HEK293 (cell line): ENCODE measurements at regions not wholly inside any gene's neighbourhood (a gene's known extent, or its start where the extent isn't known, plus 50 kb on each side); places are given as distances from the start of the nearest gene placed in this dataset.

Experiments used
- CTCF ChIA-PET: fragments of 350-600 bp; formaldehyde crosslinking; extraction: SDS; loops from one replicate; lab custom pipeline; 2021; ENCODE audit warnings: antibody characterized with exemption; lab: Yijun Ruan, JAX
- POLR2A ChIA-PET: fragments of 300-600 bp; formaldehyde crosslinking; extraction: SDS; loops from one replicate; lab custom pipeline; 2020; ENCODE audit warnings: antibody characterized with exemption, inconsistent platforms; lab: Yijun Ruan, JAX
- H3K27ac ChIP-seq: fragments of 200-500 bp; sonication (Bioruptor generic); 2 replicates; pipeline ENCODE4 v1.5.1; 2014; ENCODE audit warnings: low read depth, low read length, control low read depth, inconsistent platforms; ENCODE audit errors: extremely low read depth
- H3K36me3 ChIP-seq, 2 experiments: fragments of 200-500 bp in 1 of 2; sonication (Bioruptor generic) in 1 of 2; 1 replicate in 1 of 2; 2 replicates in 1 of 2; pipeline ENCODE4 v1.5.1; 2014 to 2017; ENCODE audit warnings: inconsistent platforms in 2 of 2, low read length in 2 of 2; ENCODE audit not compliant: control insufficient read depth in 2 of 2, insufficient read depth in 1 of 2
- H3K4me1 ChIP-seq: fragments of 200-500 bp; sonication (Bioruptor generic); 2 replicates; pipeline ENCODE4 v1.5.1; 2014; ENCODE audit warnings: mild to moderate bottlenecking, low read length, inconsistent platforms; ENCODE audit not compliant: control insufficient read depth, insufficient read depth
- H3K4me3 ChIP-seq: 2 replicates; pipeline ENCODE4 v1.5.1; 2011; ENCODE audit warnings: low read depth, mild to moderate bottlenecking, control low read depth, low read length, moderate library complexity
- H3K9me3 ChIP-seq: fragments of 200-500 bp; sonication (Bioruptor generic); 2 replicates; pipeline ENCODE4 v1.5.1; 2014; ENCODE audit warnings: low read depth, low read length, inconsistent platforms; ENCODE audit not compliant: control insufficient read depth, insufficient read depth
- BCL11A ChIP-seq: fragments of 450-650 bp; formaldehyde crosslinking; IDR thresholded peaks from 2 replicates; pipeline ENCODE4 v1.5.1; 2016; ENCODE audit warnings: low read depth, missing biosample characterization, missing genetic modification characterization
- HOXC10 ChIP-seq: sonication (generic); formaldehyde crosslinking; IDR thresholded peaks from 2 replicates; pipeline ENCODE4 v1.8.1; 2023; ENCODE audit warnings: mild to moderate bottlenecking, missing genetic modification reagents
- SCRT1 ChIP-seq: fragments of 450-650 bp; formaldehyde crosslinking; IDR thresholded peaks from 2 replicates; pipeline ENCODE4 v1.5.1; 2016; ENCODE audit warnings: missing biosample characterization, missing genetic modification characterization, borderline replicate concordance
- ZBTB1 ChIP-seq: fragments of 450-650 bp; formaldehyde crosslinking; IDR thresholded peaks from 2 replicates; pipeline ENCODE4 v1.5.1; 2016; ENCODE audit warnings: missing biosample characterization, missing genetic modification characterization
- ZBTB48 ChIP-seq: fragments of 450-650 bp; formaldehyde crosslinking; IDR thresholded peaks from 2 replicates; pipeline ENCODE4 v1.5.1; 2016; ENCODE audit warnings: missing biosample characterization, missing genetic modification characterization
- ZFP3 ChIP-seq: fragments of 450-650 bp; formaldehyde crosslinking; IDR thresholded peaks from 2 replicates; pipeline ENCODE4 v1.5.1; 2016; ENCODE audit warnings: low read depth, missing biosample characterization, missing genetic modification characterization
- ZFP37 ChIP-seq: fragments of 450-650 bp; formaldehyde crosslinking; IDR thresholded peaks from 2 replicates; pipeline ENCODE4 v1.5.1; 2016; ENCODE audit warnings: missing biosample characterization, missing genetic modification characterization
- ZNF2 ChIP-seq: fragments of 450-650 bp; formaldehyde crosslinking; IDR thresholded peaks from 2 replicates; pipeline ENCODE4 v1.5.1; 2016; ENCODE audit warnings: missing biosample characterization, missing genetic modification characterization
- ZNF202 ChIP-seq: fragments of 450-650 bp; formaldehyde crosslinking; IDR thresholded peaks from 2 replicates; pipeline ENCODE4 v1.5.1; 2016; ENCODE audit warnings: missing biosample characterization, missing genetic modification characterization, borderline replicate concordance
- ZNF274 ChIP-seq, 2 experiments: fragments of 200-500 bp in 1 of 2; fragments of 450-650 bp in 1 of 2; sonication (Bioruptor generic) in 1 of 2; formaldehyde crosslinking in 1 of 2; IDR thresholded peaks; 2 replicates each; pipeline versions ENCODE4 v1.5.1 to v1.6.1; 2014 to 2016; ENCODE audit warnings: borderline replicate concordance in 1 of 2, inconsistent platforms in 1 of 2, low read length in 1 of 2, missing biosample characterization in 1 of 2, missing genetic modification characterization in 1 of 2
- ZNF292 ChIP-seq: fragments of 450-650 bp; formaldehyde crosslinking; IDR thresholded peaks from 2 replicates; pipeline ENCODE4 v1.5.1; 2016; ENCODE audit warnings: low read depth, missing biosample characterization, missing genetic modification characterization, borderline replicate concordance
- ZNF341 ChIP-seq: fragments of 450-650 bp; formaldehyde crosslinking; IDR thresholded peaks from 2 replicates; pipeline ENCODE4; 2016; ENCODE audit warnings: low read depth, missing biosample characterization, missing genetic modification characterization
- ZNF366 ChIP-seq: fragments of 450-650 bp; formaldehyde crosslinking; conservative IDR thresholded peaks from 2 replicates; pipeline ENCODE4 v1.5.1; 2016; ENCODE audit warnings: missing biosample characterization, missing genetic modification characterization
- ZNF521 ChIP-seq: fragments of 450-650 bp; formaldehyde crosslinking; IDR thresholded peaks from 2 replicates; pipeline ENCODE4 v1.5.1; 2017; ENCODE audit warnings: missing biosample characterization, mild to moderate bottlenecking, missing genetic modification characterization
- ZNF600 ChIP-seq: fragments of 450-650 bp; formaldehyde crosslinking; IDR thresholded peaks from 2 replicates; pipeline ENCODE4 v1.5.1; 2016; ENCODE audit warnings: missing biosample characterization, missing genetic modification characterization
- ZNF660 ChIP-seq: fragments of 450-650 bp; IDR thresholded peaks from 2 replicates; pipeline ENCODE4 v1.5.1; 2018; ENCODE audit warnings: missing biosample characterization, mild to moderate bottlenecking, missing genetic modification characterization
- ZNF768 ChIP-seq: fragments of 450-650 bp; formaldehyde crosslinking; IDR thresholded peaks from 2 replicates; pipeline ENCODE4 v1.5.1; 2018; ENCODE audit warnings: missing biosample characterization, mild to moderate bottlenecking, missing genetic modification characterization
- ZSCAN16 ChIP-seq: fragments of 450-650 bp; formaldehyde crosslinking; IDR thresholded peaks from 2 replicates; pipeline ENCODE4 v1.5.1; 2016; ENCODE audit warnings: missing biosample characterization, missing genetic modification characterization
- TF ChIP-seq, protein P1 (sequence below): fragments of 450-650 bp; formaldehyde crosslinking; IDR thresholded peaks from 2 replicates; pipeline ENCODE4 v1.5.1; 2016; ENCODE audit warnings: missing biosample characterization, missing genetic modification characterization
- TF ChIP-seq, protein P2 (sequence below): fragments of 450-650 bp; formaldehyde crosslinking; IDR thresholded peaks from 2 replicates; pipeline ENCODE4 v1.5.1; 2016; ENCODE audit warnings: missing biosample characterization, missing genetic modification characterization
- TF ChIP-seq, protein P3 (sequence below): fragments of 450-650 bp; formaldehyde crosslinking; IDR thresholded peaks from 2 replicates; pipeline ENCODE4 v1.5.1; 2017; ENCODE audit warnings: missing biosample characterization, missing genetic modification characterization
- TF ChIP-seq, protein P4 (sequence below): fragments of 450-650 bp; formaldehyde crosslinking; IDR thresholded peaks from 2 replicates; pipeline ENCODE4 v1.5.1; 2016; ENCODE audit warnings: missing biosample characterization, missing genetic modification characterization

DNA sequence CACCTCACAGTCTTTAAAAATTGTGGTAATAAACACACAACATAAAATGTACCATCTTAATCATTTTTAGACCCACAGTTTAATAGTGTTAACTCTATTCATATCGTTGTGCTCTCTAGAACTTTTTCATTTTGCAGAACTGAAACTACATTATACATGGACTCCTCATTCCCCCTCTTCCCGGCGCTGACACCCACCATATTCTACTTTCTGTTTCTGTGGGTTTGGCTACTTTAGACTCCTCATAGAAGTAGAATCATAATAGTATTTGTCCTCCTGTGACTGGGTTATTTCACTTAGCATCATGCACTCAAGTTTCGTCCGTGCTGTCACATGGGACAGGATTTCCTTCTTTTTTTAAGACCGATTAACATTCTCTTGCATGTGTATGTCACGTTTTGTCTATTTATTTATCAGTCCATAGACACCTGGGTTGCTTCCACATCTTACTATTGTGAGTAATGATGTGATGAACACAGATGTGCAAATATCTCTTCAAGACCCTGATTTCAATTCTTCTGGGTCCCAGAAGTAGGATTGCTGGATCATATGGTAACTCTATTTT is 62.9 kb upstream of the TMPRSS2 start:
- POLR2A ChIA-PET = no interaction called here
- H3K27ac ChIP-seq = no peak overlapping the region
- no peak overlapping the region for H3K4me3 ChIP-seq
- CTCF ChIA-PET = interaction anchor here (0.6 kb wide), 1 partner anchor 128 kb away, joined by 3 read pairs; no protein-coding TSS in a partner anchor
- no peaks in the 10 kb centered on the region for H3K9me3 ChIP-seq
- no peaks in the 10 kb centered on the region for H3K36me3 ChIP-seq
- H3K4me1 ChIP-seq = no peaks in the 10 kb centered on the region
- no peak for TF ChIP-seq ZNF366 (tag by site-specific recombination)
- no peak for TF ChIP-seq ZNF274 (IDR thresholded peaks at IDR 0.05; ENCODE audit: low read length)
- TF ChIP-seq ZNF274 (tag by site-specific recombination; IDR thresholded peaks at IDR 0.05; ENCODE audit: borderline replicate concordance) = no peak
- TF ChIP-seq ZNF341 (tag by site-specific recombination) = no peak
- no peak for TF ChIP-seq ZNF600 (tag by site-specific recombination)
- TF ChIP-seq ZNF202 = no peak
- TF ChIP-seq ZNF521 (tag by site-specific recombination) = no peak
- TF ChIP-seq, protein P1, sequence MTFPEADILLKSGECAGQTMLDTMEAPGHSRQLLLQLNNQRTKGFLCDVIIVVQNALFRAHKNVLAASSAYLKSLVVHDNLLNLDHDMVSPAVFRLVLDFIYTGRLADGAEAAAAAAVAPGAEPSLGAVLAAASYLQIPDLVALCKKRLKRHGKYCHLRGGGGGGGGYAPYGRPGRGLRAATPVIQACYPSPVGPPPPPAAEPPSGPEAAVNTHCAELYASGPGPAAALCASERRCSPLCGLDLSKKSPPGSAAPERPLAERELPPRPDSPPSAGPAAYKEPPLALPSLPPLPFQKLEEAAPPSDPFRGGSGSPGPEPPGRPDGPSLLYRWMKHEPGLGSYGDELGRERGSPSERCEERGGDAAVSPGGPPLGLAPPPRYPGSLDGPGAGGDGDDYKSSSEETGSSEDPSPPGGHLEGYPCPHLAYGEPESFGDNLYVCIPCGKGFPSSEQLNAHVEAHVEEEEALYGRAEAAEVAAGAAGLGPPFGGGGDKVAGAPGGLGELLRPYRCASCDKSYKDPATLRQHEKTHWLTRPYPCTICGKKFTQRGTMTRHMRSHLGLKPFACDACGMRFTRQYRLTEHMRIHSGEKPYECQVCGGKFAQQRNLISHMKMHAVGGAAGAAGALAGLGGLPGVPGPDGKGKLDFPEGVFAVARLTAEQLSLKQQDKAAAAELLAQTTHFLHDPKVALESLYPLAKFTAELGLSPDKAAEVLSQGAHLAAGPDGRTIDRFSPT (tag by site-specific recombination) = no peak
- TF ChIP-seq SCRT1 (tag by site-specific recombination) = no peak
- no peak for TF ChIP-seq ZSCAN16 (tag by site-specific recombination)

DNA sequence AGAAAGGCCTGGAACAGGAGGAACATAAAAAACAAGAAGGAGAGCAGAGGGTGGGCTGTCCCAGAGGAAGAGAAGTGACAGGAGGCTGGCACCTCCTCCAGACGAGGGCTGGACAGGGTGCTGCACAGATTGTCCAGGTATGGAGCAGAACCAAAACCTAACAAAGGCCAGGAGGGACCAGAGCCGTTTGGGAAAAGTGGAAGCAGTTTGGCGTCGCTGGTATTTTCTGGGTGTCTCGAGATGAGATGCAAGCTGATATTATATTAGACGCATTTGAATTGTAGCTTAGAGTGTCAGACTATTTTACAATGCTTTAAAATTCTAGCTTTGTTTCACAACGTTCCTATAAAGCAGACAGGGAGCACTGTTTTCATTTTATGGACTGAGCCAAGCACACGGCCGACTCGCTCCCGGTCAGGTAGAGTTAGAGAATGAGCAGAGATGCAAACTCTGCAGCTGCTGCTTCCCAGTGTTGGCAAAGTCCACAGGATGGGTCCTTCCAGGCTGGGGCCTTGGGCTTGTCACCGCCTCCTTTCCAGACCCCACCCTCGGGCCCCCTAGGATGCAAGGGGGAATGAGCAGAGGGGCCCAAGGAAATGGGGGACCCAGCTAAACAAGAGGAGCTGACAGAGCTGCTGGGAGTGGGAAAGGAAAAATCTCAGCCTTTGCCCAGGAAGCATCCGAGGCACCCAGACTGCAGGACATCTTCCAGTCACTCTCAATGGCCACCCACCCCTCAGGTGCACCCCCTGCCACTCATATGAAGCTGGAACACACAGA is 60.8 kb upstream of the TMPRSS2 start:
- Histone ChIP-seq H3K9me3 (no peaks in the 10 kb centered on the region), H3K4me3 (no peak overlapping the region), H3K36me3 (no peaks in the 10 kb centered on the region), H3K4me1 (no peaks in the 10 kb centered on the region), H3K27ac (no peak overlapping the region)
- ChIA-PET POLR2A (interaction anchor here (0.7 kb wide), 1 partner anchor 15 kb away, joined by 3 read pairs; no protein-coding TSS in a partner anchor), CTCF (interaction anchor here (0.6 to 1.5 kb wide), 2 partner anchors 21 to 248 kb away, joined by 3 read pairs; no protein-coding TSS in a partner anchor)
- TF ChIP-seq, protein P2, sequence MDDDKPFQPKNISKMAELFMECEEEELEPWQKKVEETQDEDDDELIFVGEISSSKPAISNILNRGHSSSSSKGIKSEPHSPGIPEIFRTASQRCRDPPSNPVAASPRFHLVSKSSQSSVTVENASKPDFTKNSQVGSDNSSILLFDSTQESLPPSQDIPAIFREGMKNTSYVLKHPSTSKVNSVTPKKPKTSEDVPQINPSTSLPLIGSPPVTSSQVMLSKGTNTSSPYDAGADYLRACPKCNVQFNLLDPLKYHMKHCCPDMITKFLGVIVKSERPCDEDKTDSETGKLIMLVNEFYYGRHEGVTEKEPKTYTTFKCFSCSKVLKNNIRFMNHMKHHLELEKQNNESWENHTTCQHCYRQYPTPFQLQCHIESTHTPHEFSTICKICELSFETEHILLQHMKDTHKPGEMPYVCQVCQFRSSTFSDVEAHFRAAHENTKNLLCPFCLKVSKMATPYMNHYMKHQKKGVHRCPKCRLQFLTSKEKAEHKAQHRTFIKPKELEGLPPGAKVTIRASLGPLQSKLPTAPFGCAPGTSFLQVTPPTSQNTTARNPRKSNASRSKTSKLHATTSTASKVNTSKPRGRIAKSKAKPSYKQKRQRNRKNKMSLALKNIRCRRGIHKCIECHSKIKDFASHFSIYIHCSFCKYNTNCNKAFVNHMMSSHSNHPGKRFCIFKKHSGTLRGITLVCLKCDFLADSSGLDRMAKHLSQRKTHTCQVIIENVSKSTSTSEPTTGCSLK (tag by site-specific recombination) = no peak
- TF ChIP-seq ZFP3 (tag by site-specific recombination) (no peak), ZBTB1 (tag by site-specific recombination) (no peak), ZBTB48 (tag by site-specific recombination) (no peak), ZNF292 (tag by site-specific recombination) (no peak), HOXC10 (CRISPR knock-in tag) (no peak), ZNF768 (tag by site-specific recombination) (no peak), ZNF2 (no peak), ZNF660 (tag by site-specific recombination) (no peak), ZFP37 (tag by site-specific recombination) (no peak), BCL11A (no peak)
- TF ChIP-seq, protein P3, sequence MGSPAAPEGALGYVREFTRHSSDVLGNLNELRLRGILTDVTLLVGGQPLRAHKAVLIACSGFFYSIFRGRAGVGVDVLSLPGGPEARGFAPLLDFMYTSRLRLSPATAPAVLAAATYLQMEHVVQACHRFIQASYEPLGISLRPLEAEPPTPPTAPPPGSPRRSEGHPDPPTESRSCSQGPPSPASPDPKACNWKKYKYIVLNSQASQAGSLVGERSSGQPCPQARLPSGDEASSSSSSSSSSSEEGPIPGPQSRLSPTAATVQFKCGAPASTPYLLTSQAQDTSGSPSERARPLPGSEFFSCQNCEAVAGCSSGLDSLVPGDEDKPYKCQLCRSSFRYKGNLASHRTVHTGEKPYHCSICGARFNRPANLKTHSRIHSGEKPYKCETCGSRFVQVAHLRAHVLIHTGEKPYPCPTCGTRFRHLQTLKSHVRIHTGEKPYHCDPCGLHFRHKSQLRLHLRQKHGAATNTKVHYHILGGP (tag by site-specific recombination) = no peak
- TF ChIP-seq, protein P1 (tag by site-specific recombination) = no peak
- TF ChIP-seq, protein P4, sequence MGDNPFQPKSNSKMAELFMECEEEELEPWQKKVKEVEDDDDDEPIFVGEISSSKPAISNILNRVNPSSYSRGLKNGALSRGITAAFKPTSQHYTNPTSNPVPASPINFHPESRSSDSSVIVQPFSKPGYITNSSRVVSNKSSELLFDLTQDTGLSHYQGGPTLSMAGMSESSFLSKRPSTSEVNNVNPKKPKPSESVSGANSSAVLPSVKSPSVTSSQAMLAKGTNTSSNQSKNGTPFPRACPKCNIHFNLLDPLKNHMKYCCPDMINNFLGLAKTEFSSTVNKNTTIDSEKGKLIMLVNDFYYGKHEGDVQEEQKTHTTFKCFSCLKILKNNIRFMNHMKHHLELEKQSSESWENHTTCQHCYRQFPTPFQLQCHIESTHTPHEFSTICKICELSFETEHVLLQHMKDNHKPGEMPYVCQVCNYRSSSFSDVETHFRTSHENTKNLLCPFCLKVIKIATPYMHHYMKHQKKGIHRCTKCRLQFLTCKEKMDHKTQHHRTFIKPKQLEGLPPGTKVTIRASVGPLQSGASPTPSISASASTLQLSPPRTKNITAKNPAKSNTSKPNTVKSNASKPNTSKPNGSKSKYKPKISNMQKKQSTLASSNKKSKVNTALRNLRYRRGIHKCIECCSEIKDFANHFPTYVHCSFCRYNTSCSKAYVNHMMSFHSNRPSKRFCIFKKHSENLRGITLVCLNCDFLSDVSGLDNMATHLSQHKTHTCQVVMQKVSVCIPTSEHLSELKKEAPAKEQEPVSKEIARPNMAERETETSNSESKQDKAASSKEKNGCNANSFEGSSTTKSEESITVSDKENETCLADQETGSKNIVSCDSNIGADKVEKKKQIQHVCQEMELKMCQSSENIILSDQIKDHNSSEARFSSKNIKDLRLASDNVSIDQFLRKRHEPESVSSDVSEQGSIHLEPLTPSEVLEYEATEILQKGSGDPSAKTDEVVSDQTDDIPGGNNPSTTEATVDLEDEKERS (tag by site-specific recombination) = no peak
